Vagina (tissue), 2 donors: ENCODE measurements at regions not wholly inside any gene's neighbourhood (a gene's known extent, or its start where the extent isn't known, plus 50 kb on each side); places are given as distances from the start of the nearest gene placed in this dataset.

ENCODE experiments used
- POLR2A ChIP-seq, 2 donors: fragments of 450-650 bp; IDR thresholded peaks; one replicate each; pipeline ENCODE4 v1.6.1; 2017; ENCODE audit warnings: antibody characterized with exemption in 2 of 2, mild to moderate bottlenecking in 2 of 2, moderate library complexity in 2 of 2
- POLR2AphosphoS5 ChIP-seq, 2 donors: sonication (generic); formaldehyde crosslinking; IDR thresholded peaks; one replicate each; pipeline ENCODE4 v1.9.0; 2017; ENCODE audit warnings: antibody characterized with exemption in 2 of 2, mild to moderate bottlenecking in 2 of 2, low read depth in 1 of 2; ENCODE audit not compliant: insufficient read depth in 1 of 2
- TF ChIP-seq, protein P1 (sequence below), 3 experiments: fragments of 450-650 bp in 2 of 3; fragments of 200-600 bp in 1 of 3; sonication (generic) in 1 of 3; IDR thresholded peaks; one replicate each; pipeline ENCODE4 v1.5.1; 2017 to 2019; ENCODE audit warnings: antibody characterized with exemption in 3 of 3, mild to moderate bottlenecking in 2 of 3, moderate library complexity in 2 of 3

DNA sequence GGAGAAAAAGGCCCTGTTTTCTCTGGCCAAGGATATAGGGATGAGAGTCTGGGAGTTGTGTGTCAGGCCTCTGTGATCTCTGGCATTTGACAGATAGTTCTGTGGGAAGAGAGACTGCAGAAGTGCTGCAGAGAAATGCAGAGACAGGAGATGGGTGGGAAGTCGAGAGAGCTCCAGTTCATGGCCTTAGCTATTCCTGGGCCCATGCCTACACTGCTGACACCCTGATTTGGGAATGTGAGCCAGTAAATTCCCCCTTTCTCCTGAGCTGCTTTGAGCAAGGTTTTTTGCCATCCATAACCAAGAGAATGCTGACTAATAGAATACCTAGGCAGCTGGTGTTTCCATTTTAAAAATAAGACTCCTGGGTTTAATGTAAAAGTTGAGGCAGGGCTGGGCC lies 59.3 kb downstream of the EBLN2 start:
- TF ChIP-seq, protein P1, sequence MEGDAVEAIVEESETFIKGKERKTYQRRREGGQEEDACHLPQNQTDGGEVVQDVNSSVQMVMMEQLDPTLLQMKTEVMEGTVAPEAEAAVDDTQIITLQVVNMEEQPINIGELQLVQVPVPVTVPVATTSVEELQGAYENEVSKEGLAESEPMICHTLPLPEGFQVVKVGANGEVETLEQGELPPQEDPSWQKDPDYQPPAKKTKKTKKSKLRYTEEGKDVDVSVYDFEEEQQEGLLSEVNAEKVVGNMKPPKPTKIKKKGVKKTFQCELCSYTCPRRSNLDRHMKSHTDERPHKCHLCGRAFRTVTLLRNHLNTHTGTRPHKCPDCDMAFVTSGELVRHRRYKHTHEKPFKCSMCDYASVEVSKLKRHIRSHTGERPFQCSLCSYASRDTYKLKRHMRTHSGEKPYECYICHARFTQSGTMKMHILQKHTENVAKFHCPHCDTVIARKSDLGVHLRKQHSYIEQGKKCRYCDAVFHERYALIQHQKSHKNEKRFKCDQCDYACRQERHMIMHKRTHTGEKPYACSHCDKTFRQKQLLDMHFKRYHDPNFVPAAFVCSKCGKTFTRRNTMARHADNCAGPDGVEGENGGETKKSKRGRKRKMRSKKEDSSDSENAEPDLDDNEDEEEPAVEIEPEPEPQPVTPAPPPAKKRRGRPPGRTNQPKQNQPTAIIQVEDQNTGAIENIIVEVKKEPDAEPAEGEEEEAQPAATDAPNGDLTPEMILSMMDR (IDR thresholded peaks at IDR 0.05), result no peak
- no peak for TF ChIP-seq POLR2A (IDR thresholded peaks at IDR 0.05)
- TF ChIP-seq POLR2AphosphoS5 (IDR thresholded peaks at IDR 0.05; ENCODE audit: insufficient read depth in 1 of 2, low read depth in 1 of 2), result no peak
